ENCODE measurements at regions not wholly inside any gene's neighbourhood (a gene's known extent, or its start where the extent isn't known, plus 50 kb on each side); places are given as distances from the start of the nearest gene placed in this dataset.

DNA sequence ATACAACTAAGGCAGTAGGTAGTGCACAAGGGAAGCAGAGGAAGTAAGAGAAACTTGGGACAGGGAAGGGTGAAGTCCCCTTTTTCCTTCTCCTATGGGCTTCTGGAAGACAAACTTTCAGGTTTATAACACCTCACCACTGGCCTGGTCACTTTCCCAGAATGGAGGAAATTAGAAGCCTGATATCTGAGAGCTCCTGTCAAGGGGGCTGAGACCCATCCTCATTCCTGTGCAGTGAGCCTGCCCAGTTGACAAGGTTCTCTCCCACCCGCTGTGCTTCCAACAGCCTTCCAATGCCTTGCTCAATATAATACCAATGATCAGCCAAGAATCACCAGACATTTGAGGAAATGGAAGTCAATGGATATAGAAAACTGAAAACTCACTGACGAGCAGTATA is 100.4 kb upstream of the YPEL5 start:
- Histone ChIP-seq H3K27me3 (no peaks in the 10 kb centered on the region), H3K4me2 (no peak overlapping the region), H3K4me3 (no peak overlapping the region)

DNA sequence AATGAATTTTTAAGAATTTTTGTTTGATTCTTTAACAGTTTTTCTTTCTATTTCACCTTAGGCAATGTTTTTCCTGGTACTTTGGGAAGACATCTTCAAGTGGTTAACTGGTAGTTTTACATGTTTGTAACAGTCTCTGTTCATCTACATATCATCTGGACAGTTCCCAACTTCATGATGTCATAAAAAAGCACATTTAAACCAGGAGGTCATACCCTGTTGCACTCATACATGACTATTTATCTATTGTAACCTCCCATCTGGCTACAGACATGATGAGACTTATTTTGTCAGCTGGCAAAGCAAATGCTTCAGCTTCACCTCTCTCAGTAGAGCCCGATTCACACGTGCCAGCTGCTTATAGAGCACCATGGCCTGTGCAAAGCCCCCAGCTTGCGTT is 99.8 kb upstream of the YPEL5 start:
- H4K20me1 ChIP-seq, result no peaks in the 10 kb centered on the region

More for the DNA sequence above, 100.4 kb upstream of the YPEL5 start:
- no peaks in the 10 kb centered on the region for H3K9me3 ChIP-seq
- H3K9ac ChIP-seq, result no peak overlapping the region
- H3K36me3 ChIP-seq, result no peaks in the 10 kb centered on the region
- H4K20me1 ChIP-seq, result no peaks in the 10 kb centered on the region
- H3K4me1 ChIP-seq, result no peaks in the 10 kb centered on the region
- TF ChIP-seq Cebpa-rat (IDR thresholded peaks at IDR 0.05), result no peak
- H3K27ac ChIP-seq, result no peak overlapping the region

DNA sequence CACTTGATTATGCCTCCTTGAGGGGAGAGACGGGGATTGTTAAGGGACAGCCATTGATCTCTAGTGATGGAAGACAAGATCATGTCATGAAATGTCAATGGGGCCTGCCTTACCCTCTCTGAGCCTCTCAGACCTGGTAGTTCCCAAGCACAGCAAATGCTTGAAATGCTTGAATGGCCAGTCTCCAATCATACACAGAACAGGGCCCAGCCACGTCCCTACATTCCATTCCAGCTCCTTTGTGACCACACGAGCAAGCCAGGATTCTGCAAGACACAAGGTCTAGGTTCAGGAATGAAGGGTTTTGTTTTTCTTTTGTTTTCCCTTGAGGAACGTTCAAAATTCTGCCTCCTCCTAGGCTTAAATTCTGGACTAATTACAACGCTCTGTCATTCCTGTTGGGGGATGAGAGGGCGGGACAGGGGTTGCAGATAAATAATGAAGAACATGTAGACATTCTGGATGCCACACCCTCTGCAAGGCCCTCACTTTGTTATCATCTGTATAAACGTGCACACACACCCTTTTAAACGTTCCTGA is 98.1 kb upstream of the YPEL5 start:
- no peak overlapping the region for H3K4me2 ChIP-seq
- no peak overlapping the region for H3K4me3 ChIP-seq
- no peaks in the 10 kb centered on the region for H3K27me3 ChIP-seq
- no peaks in the 10 kb centered on the region for H3K36me3 ChIP-seq
- H3K9ac ChIP-seq, result no peak overlapping the region
- no peaks in the 10 kb centered on the region for H3K4me1 ChIP-seq
- H3K27ac ChIP-seq, result no peak overlapping the region
- H4K20me1 ChIP-seq, result no peaks in the 10 kb centered on the region
- H3K9me3 ChIP-seq, result no peaks in the 10 kb centered on the region
- TF ChIP-seq Cebpa-rat (IDR thresholded peaks at IDR 0.05), result no peak

More for the DNA sequence above, 99.8 kb upstream of the YPEL5 start:
- Histone ChIP-seq H3K4me2 (no peak overlapping the region), H3K4me1 (no peaks in the 10 kb centered on the region), H3K9ac (no peak overlapping the region), H3K4me3 (no peak overlapping the region), H3K36me3 (no peaks in the 10 kb centered on the region), H3K9me3 (no peaks in the 10 kb centered on the region), H3K27me3 (no peaks in the 10 kb centered on the region), H3K27ac (no peak overlapping the region)
- TF ChIP-seq Cebpa-rat (IDR thresholded peaks at IDR 0.05), result no peak

DNA sequence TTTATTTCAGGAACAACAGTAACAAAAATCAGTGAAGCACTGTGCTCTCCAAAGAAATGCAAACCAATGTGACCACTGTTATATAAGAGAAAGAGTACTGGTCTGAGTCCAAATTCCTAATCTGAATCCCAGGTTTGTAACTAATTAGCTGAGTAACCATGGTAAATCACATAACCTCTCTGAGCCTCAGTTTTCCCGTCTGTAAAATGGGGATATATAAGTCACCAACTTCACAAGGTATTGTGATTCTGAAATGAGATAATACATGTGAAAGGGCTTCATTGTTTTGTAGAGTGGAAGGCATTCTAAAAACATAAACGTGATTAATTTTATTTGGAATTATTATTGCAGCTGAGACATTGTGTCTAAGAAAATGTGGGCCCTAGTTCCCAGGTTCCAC is 91.3 kb upstream of the YPEL5 start:
- no peak overlapping the region for H3K4me3 ChIP-seq
- no peak overlapping the region for H3K4me2 ChIP-seq
- H3K9me3 ChIP-seq, result no peaks in the 10 kb centered on the region
- TF ChIP-seq Cebpa-rat (IDR thresholded peaks at IDR 0.05), result no peak
- no peaks in the 10 kb centered on the region for H4K20me1 ChIP-seq
- H3K27ac ChIP-seq, result no peak overlapping the region
- H3K36me3 ChIP-seq, result no peaks in the 10 kb centered on the region
- no peaks in the 10 kb centered on the region for H3K27me3 ChIP-seq
- no peak overlapping the region for H3K9ac ChIP-seq
- no peaks in the 10 kb centered on the region for H3K4me1 ChIP-seq

DNA sequence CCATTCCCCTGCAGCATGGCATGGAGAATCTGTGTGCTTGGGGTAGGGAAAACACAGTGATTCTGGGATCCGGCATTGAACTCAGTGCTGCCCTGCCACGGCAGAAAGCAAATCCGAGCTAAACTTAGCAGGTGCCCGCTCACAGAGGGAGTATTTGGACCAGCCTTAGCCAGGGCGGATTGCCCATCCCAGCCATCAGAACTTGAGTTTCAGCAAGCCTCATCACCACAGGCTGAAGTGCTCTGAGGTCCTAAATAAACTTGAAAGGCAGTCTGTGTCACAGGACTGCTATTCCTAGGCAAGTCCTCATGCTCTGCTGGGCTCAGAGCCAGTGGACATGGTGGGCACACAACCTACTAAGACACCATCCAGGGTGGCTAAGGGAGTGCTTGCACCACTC is 86.2 kb upstream of the YPEL5 start:
- TF ChIP-seq Cebpa-rat (IDR thresholded peaks at IDR 0.05), result no peak
- Histone ChIP-seq H3K27me3 (no peaks in the 10 kb centered on the region), H3K36me3 (no peaks in the 10 kb centered on the region), H3K9ac (no peak overlapping the region), H3K9me3 (peaks cover 15% of the 10 kb centered on the region), H3K4me1 (no peaks in the 10 kb centered on the region), H3K4me3 (no peak overlapping the region), H4K20me1 (no peaks in the 10 kb centered on the region), H3K27ac (no peak overlapping the region), H3K4me2 (no peak overlapping the region)

DNA sequence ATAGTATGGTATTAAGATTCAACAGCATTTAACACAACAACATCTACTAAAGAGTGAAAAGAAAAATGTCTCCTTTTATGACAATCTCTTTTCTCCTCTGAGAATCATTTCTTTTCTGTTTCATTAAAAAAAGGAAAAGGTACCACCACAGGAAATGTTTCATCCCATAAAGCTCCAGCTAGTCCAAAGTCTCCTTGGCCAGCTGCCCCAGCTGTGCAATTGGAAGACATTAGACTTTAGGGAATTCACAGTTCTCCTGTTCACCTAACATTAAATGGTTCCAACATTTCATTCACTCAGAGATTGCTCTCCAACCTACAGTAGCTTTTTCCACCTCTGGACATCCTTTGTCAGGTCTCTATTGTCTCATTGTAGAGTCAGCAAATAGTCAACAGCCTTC is 78.7 kb upstream of the YPEL5 start:
- no peak overlapping the region for H3K27ac ChIP-seq

DNA sequence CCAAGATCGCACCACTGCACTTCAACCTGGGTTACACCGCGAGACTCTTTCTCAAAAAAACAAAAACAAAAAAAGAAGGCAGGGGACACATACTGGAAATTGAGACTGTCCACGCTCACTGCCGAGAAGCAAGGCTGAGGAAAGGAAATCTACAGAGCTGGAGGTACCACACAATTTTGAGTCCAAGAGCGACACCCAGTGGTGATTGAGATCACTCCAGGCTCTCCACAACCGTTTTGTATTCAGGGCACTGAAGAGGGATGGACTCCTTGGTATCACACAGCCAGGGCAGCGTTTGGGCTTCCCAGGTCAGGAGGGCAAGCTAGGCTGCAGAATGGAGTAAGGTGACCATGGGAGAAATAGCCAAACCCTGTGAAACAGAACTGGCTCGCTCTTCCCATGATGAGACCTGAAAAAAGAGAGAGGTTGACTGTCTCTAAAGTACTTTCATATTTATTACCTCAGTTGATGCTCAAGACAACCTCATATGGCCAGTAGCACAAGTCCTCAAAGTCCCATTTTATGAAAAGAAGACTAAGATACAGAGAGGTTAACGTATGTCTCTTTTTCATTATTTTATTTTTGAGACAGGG is 74.5 kb upstream of the YPEL5 start:
- Histone ChIP-seq H3K9ac (no peak overlapping the region), H3K4me3 (no peak overlapping the region), H3K9me3 (no peaks in the 10 kb centered on the region), H4K20me1 (no peaks in the 10 kb centered on the region), H3K4me1 (no peaks in the 10 kb centered on the region), H3K4me2 (no peak overlapping the region), H3K36me3 (no peaks in the 10 kb centered on the region), H3K27me3 (no peaks in the 10 kb centered on the region), H3K27ac (no peak overlapping the region)
- TF ChIP-seq Cebpa-rat (IDR thresholded peaks at IDR 0.05), result no peak

More for the DNA sequence above, 78.7 kb upstream of the YPEL5 start:
- no peak for TF ChIP-seq Cebpa-rat (IDR thresholded peaks at IDR 0.05)
- H3K4me3 ChIP-seq, result no peak overlapping the region
- no peaks in the 10 kb centered on the region for H3K4me1 ChIP-seq
- H3K36me3 ChIP-seq, result no peaks in the 10 kb centered on the region
- no peak overlapping the region for H3K4me2 ChIP-seq
- H4K20me1 ChIP-seq, result no peaks in the 10 kb centered on the region
- no peak overlapping the region for H3K9ac ChIP-seq
- no peaks in the 10 kb centered on the region for H3K27me3 ChIP-seq
- H3K9me3 ChIP-seq, result peaks cover 21% of the 10 kb centered on the region

DNA sequence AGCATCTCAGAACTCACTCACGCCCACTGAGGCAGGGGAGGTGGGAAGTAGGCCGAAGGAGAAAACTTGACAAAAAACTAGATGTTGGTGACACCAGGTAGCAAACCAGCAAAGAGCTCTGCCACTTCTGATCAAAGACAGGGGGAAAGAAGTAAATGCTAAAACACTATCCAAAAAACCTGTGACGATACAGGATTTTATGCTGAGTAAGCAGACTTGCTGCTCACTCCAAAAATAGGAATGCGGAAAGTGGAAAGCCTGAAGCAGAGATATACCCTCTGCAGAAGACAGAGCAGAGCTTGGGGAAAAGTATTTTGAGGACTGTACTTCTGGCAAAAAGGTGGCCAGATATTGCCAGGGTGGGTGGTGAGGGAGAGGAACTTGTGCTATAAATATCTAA is 73.3 kb upstream of the YPEL5 start:
- Histone ChIP-seq H3K9ac (no peak overlapping the region), H3K27ac (no peak overlapping the region), H3K4me3 (no peak overlapping the region), H3K27me3 (no peaks in the 10 kb centered on the region), H3K4me2 (no peak overlapping the region), H4K20me1 (no peaks in the 10 kb centered on the region), H3K9me3 (no peaks in the 10 kb centered on the region), H3K36me3 (no peaks in the 10 kb centered on the region), H3K4me1 (no peaks in the 10 kb centered on the region)
- no peak for TF ChIP-seq Cebpa-rat (IDR thresholded peaks at IDR 0.05)

DNA sequence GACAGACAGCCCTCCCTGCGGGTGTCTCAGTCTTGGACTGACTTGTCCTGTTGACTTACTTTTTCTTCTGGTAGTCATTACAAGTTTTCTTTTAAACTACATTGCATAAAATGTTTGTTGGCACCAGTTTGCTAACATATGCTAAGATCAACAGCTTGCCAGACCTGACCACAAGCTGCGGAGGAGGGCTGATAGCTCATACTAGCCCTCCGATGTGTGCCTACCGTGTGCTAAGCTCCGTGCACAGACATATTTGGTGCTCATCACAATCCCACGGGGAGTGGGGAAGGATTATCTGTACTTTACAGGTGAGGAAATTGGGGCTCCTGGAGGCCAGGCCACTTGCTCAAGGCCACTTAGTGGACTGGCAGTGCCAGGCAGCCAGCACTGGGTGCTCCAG is 72.8 kb upstream of the YPEL5 start:
- Histone ChIP-seq H3K36me3 (no peaks in the 10 kb centered on the region), H3K9ac (no peak overlapping the region), H4K20me1 (no peaks in the 10 kb centered on the region), H3K4me1 (no peaks in the 10 kb centered on the region), H3K4me2 (no peak overlapping the region), H3K4me3 (no peak overlapping the region), H3K9me3 (no peaks in the 10 kb centered on the region), H3K27me3 (no peaks in the 10 kb centered on the region), H3K27ac (no peak overlapping the region)
- no peak for TF ChIP-seq Cebpa-rat (IDR thresholded peaks at IDR 0.05)

DNA sequence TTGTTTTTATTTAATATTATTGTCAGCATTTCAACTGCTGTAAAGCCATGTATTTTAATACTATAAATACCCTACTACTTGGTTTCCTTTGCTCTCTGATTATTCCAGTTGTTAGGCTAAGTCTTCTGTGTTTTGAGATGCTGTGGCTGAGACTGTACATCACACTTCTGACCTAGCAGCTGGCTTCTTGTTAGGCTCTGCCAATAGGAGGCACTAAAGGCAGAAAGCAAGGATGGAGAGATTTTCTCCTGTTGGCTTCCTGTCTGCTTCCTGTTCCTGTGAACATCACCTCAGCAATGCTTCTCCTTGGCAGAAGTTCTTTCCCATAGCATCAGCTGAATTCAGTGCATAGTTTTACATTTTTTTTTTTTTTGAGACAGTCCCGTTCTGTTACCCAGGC is 68.3 kb upstream of the YPEL5 start:
- no peak for TF ChIP-seq Cebpa-rat (IDR thresholded peaks at IDR 0.05)
- no peaks in the 10 kb centered on the region for H3K27me3 ChIP-seq
- H4K20me1 ChIP-seq, result no peaks in the 10 kb centered on the region
- H3K27ac ChIP-seq, result no peak overlapping the region
- no peaks in the 10 kb centered on the region for H3K9me3 ChIP-seq
- H3K4me3 ChIP-seq, result no peak overlapping the region
- H3K4me2 ChIP-seq, result no peak overlapping the region
- no peaks in the 10 kb centered on the region for H3K4me1 ChIP-seq
- no peaks in the 10 kb centered on the region for H3K36me3 ChIP-seq
- H3K9ac ChIP-seq, result no peak overlapping the region

DNA sequence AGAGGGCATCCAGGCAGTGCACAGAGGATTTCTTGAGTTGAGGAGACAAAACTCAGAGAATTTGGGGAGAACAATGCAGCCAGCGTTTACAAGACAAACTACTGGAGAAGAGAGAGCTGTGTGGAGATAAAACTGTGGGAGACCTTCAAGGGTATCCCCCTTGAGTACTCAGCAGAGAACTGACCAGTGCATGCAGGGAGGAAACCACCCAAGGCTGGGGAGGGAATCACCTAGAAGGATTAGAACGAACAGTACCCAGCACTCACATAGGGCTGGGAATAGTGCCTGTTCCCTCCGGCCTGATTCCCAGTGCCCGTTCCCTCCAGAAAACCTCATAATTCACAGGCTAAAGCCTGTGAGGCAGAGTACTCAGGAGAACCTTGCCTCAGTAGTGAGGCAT is 61.9 kb upstream of the YPEL5 start:
- no peaks in the 10 kb centered on the region for H3K9me3 ChIP-seq
- no peaks in the 10 kb centered on the region for H3K27me3 ChIP-seq
- TF ChIP-seq Cebpa-rat (IDR thresholded peaks at IDR 0.05), result no peak
- H3K4me2 ChIP-seq, result no peak overlapping the region
- H3K27ac ChIP-seq, result no peak overlapping the region
- H3K4me1 ChIP-seq, result no peaks in the 10 kb centered on the region
- H3K9ac ChIP-seq, result no peak overlapping the region
- H4K20me1 ChIP-seq, result no peaks in the 10 kb centered on the region
- no peak overlapping the region for H3K4me3 ChIP-seq
- no peaks in the 10 kb centered on the region for H3K36me3 ChIP-seq

Data from BLaER1 (cell line).